Right lung (tissue), 2 donors: ENCODE measurements at regions not wholly inside any gene's neighbourhood (a gene's known extent, or its start where the extent isn't known, plus 50 kb on each side); places are given as distances from the start of the nearest gene placed in this dataset.
"Not testable (repeated sequence)": the region's sequence is repeated elsewhere in the genome, so short reads cannot be mapped to it uniquely, and the experiment has no call there.

Experiments used
- DNase-seq, 2 donors: peaks; one replicate each; pipeline ENCODE4 v3.0.0-alpha.2; 2013

- no peak for DNase-seq
Observed at GRCh38 chr16:64362193-64362592, 759.7 kb downstream of the CDH11 start.

GRCh38 chr16:64361753-64362152, 760.1 kb downstream of the CDH11 start:
- DNase-seq, result no peak

GRCh38 chr16:64358291-64358690, 763.6 kb downstream of the CDH11 start:
- DNase-seq, result no peak

GRCh38 chr16:64356267-64356666, 765.6 kb downstream of the CDH11 start:
- DNase-seq, result no peak

GRCh38 chr16:64352246-64352645, 769.6 kb downstream of the CDH11 start:
- DNase-seq, result no peak

- no peak for DNase-seq
Observed at GRCh38 chr16:64351121-64351520, 770.7 kb downstream of the CDH11 start.

GRCh38 chr16:64346080-64346479, 775.8 kb downstream of the CDH11 start:
- no peak for DNase-seq

- no peak for DNase-seq
Observed at GRCh38 chr16:64345142-64345541, 776.7 kb downstream of the CDH11 start.

- not testable (repeated sequence) for DNase-seq
Observed at GRCh38 chr16:64343820-64344443, 777.9 kb downstream of the CDH11 start.

- no peak for DNase-seq
Observed at GRCh38 chr16:64343061-64343819, 778.6 kb downstream of the CDH11 start.

- not testable (repeated sequence) for DNase-seq
Observed at GRCh38 chr16:64341336-64341735, 780.5 kb downstream of the CDH11 start.

GRCh38 chr16:64339052-64339770, 782.7 kb downstream of the CDH11 start:
- no peak for DNase-seq

GRCh38 chr16:64321881-64322280, 800.0 kb downstream of the CDH11 start:
- DNase-seq, result no peak

- no peak for DNase-seq
Observed at GRCh38 chr16:64321066-64321465, 800.8 kb downstream of the CDH11 start.

- no peak for DNase-seq
Observed at GRCh38 chr16:64317601-64318000, 804.3 kb downstream of the CDH11 start.

- DNase-seq, result no peak
Observed at GRCh38 chr16:64313726-64314125, 808.1 kb downstream of the CDH11 start.

- no peak for DNase-seq
Observed at GRCh38 chr16:64312980-64313379, 808.9 kb downstream of the CDH11 start.

GRCh38 chr16:64312292-64312691, 809.6 kb downstream of the CDH11 start:
- no peak for DNase-seq

- DNase-seq, result no peak
Observed at GRCh38 chr16:64311241-64311640, 810.6 kb downstream of the CDH11 start.

GRCh38 chr16:64309398-64310110, 812.3 kb downstream of the CDH11 start:
- no peak for DNase-seq

GRCh38 chr16:64308721-64309120, 813.1 kb downstream of the CDH11 start:
- no peak for DNase-seq

GRCh38 chr16:64307431-64307830, 814.4 kb downstream of the CDH11 start:
- no peak for DNase-seq
